ENCODE measurements at regions not wholly inside any gene's neighbourhood (a gene's known extent, or its start where the extent isn't known, plus 50 kb on each side); places are given as distances from the start of the nearest gene placed in this dataset.
"Not testable (repeated sequence)": the region's sequence is repeated elsewhere in the genome, so short reads cannot be mapped to it uniquely, and the experiment has no call there.

- Histone ChIP-seq H3K4me1 (replicated peaks in 1 of 2) (peaks cover 3 to 10% of the 10 kb centered on the region in 2 donors), H3K4me3 (no peak overlapping the region), H3K27ac (no peak overlapping the region)
- in situ Hi-C loops (cut with MboI; ENCODE audit: low pct_unique_long_range_greater_than_20kb in 2 of 9, low sequenced_read_pairs in 9 of 9, unreplicated experiment in 9 of 9): no loop called here
- ATAC-seq (replicated peaks in 6 of 8): no peak
- WGBS, 10 experiments: 29 to 83% (median 70%) methylated on average over 1 to 5 of the region's 5 CpGs; no CpG with 5 or more reads in 1 of the 10 experiments
Measured at GRCh38 chr3:73187328-73187727, 125.9 kb downstream of the EBLN2 start.

- in situ Hi-C loops (cut with MboI; ENCODE audit: low pct_unique_long_range_greater_than_20kb in 2 of 9, low sequenced_read_pairs in 9 of 9, unreplicated experiment in 9 of 9): no loop called here
- H3K27ac ChIP-seq: no peak overlapping the region
- H3K4me3 ChIP-seq: no peak overlapping the region
- H3K4me1 ChIP-seq (replicated peaks in 1 of 2): peaks cover 3 to 10% of the 10 kb centered on the region in 2 donors
- ATAC-seq (replicated peaks in 6 of 8): peak in 4 of 8 experiments; percentile 38 to 84 (median 72)
Measured at GRCh38 chr3:73188707-73189106, 127.2 kb downstream of the EBLN2 start.

- Histone ChIP-seq H3K4me1 (replicated peaks in 1 of 2) (peaks cover 6 to 15% of the 10 kb centered on the region in 2 donors), H3K27ac (no peak overlapping the region), H3K4me3 (no peak overlapping the region)
- 62 to 100% (median 85%) methylated on average over 2 to 7 of the region's 7 CpGs; no CpG with 5 or more reads in 1 of the 10 experiments for WGBS, 10 experiments
- peak in 1 of 8 experiments; percentile 71 for ATAC-seq (replicated peaks in 6 of 8)
- in situ Hi-C loops (cut with MboI; ENCODE audit: low pct_unique_long_range_greater_than_20kb in 2 of 9, low sequenced_read_pairs in 9 of 9, unreplicated experiment in 9 of 9): no loop called here
Measured at GRCh38 chr3:73192036-73192738, 130.7 kb downstream of the EBLN2 start.

GRCh38 chr3:73193943-73194342, 132.5 kb downstream of the EBLN2 start:
- 93% methylated on average over 2 to 3 of the region's 5 CpGs; no CpG with 5 or more reads in 8 of the 10 experiments for WGBS, 10 experiments
- peaks cover 12 to 20% of the 10 kb centered on the region in 2 donors for H3K4me1 ChIP-seq (replicated peaks in 1 of 2)
- H3K27ac ChIP-seq; ATAC-seq (replicated peaks in 6 of 8); H3K4me3 ChIP-seq; in situ Hi-C loops (cut with MboI; ENCODE audit: low pct_unique_long_range_greater_than_20kb in 2 of 9, low sequenced_read_pairs in 9 of 9, unreplicated experiment in 9 of 9): not testable (repeated sequence)

GRCh38 chr3:73197187-73197586, 135.7 kb downstream of the EBLN2 start:
- in situ Hi-C loops (cut with MboI; ENCODE audit: low pct_unique_long_range_greater_than_20kb in 2 of 9, low sequenced_read_pairs in 9 of 9, unreplicated experiment in 9 of 9): no loop called here
- peaks cover 29 to 33% of the 10 kb centered on the region in 2 donors for H3K4me1 ChIP-seq (replicated peaks in 1 of 2)
- H3K4me3 ChIP-seq: no peak overlapping the region
- ATAC-seq (replicated peaks in 6 of 8): peak in 5 of 8 experiments; percentile 47 to 88 (median 81)
- 72 to 100% (median 83%) methylated on average over 1 to 4 of the region's 5 CpGs; no CpG with 5 or more reads in 3 of the 10 experiments for WGBS, 10 experiments
- no peak overlapping the region for H3K27ac ChIP-seq

GRCh38 chr3:73203101-73203500, 141.6 kb downstream of the EBLN2 start:
- H3K4me1 ChIP-seq (replicated peaks in 1 of 2): peaks cover 17 to 45% of the 10 kb centered on the region in 2 donors
- H3K27ac ChIP-seq: no peak overlapping the region
- WGBS, 10 experiments: 0 to 90% (median 77%) methylated on average over 1 to 2 of the region's 2 CpGs; no CpG with 5 or more reads in 4 of the 10 experiments
- no peak overlapping the region for H3K4me3 ChIP-seq
- no peak for ATAC-seq (replicated peaks in 6 of 8)
- in situ Hi-C loops (cut with MboI; ENCODE audit: low pct_unique_long_range_greater_than_20kb in 2 of 9, low sequenced_read_pairs in 9 of 9, unreplicated experiment in 9 of 9): no loop called here

- H3K4me3 ChIP-seq: no peak overlapping the region
- WGBS, 10 experiments: 52 to 100% (median 90%) methylated on average over 1 to 3 of the region's 3 CpGs; no CpG with 5 or more reads in 3 of the 10 experiments
- H3K27ac ChIP-seq: no peak overlapping the region
- peaks cover 16 to 45% of the 10 kb centered on the region in 2 donors for H3K4me1 ChIP-seq (replicated peaks in 1 of 2)
- no peak for ATAC-seq (replicated peaks in 6 of 8)
- in situ Hi-C loops (cut with MboI; ENCODE audit: low pct_unique_long_range_greater_than_20kb in 2 of 9, low sequenced_read_pairs in 9 of 9, unreplicated experiment in 9 of 9): no loop called here
Measured at GRCh38 chr3:73203633-73204032, 142.2 kb downstream of the EBLN2 start.

- no peak overlapping the region for H3K27ac ChIP-seq
- H3K4me3 ChIP-seq: no peak overlapping the region
- in situ Hi-C loops (cut with MboI; ENCODE audit: low pct_unique_long_range_greater_than_20kb in 2 of 9, low sequenced_read_pairs in 9 of 9, unreplicated experiment in 9 of 9): no loop called here
- ATAC-seq (replicated peaks in 6 of 8): no peak
- peaks cover 16 to 34% of the 10 kb centered on the region in 2 donors for H3K4me1 ChIP-seq (replicated peaks in 1 of 2)
Measured at GRCh38 chr3:73204841-73205240, 143.4 kb downstream of the EBLN2 start.

- ATAC-seq (replicated peaks in 6 of 8): peak in 5 of 8 experiments; percentile 16 to 73 (median 70)
- Histone ChIP-seq H3K4me3 (no peak overlapping the region), H3K27ac (no peak overlapping the region), H3K4me1 (replicated peaks in 1 of 2) (peaks cover 11 to 29% of the 10 kb centered on the region in 2 donors)
- WGBS, 10 experiments: 63 to 100% (median 72%) methylated on average over 1 to 5 of the region's 5 CpGs; no CpG with 5 or more reads in 2 of the 10 experiments
- in situ Hi-C loops (cut with MboI; ENCODE audit: low pct_unique_long_range_greater_than_20kb in 2 of 9, low sequenced_read_pairs in 9 of 9, unreplicated experiment in 9 of 9): no loop called here
Measured at GRCh38 chr3:73206030-73206429, 144.6 kb downstream of the EBLN2 start.

GRCh38 chr3:73207946-73208440, 146.5 kb downstream of the EBLN2 start:
- Histone ChIP-seq H3K4me3 (no peak overlapping the region), H3K27ac (no peak overlapping the region), H3K4me1 (replicated peaks in 1 of 2) (peaks cover 8 to 29% of the 10 kb centered on the region in 2 donors)
- in situ Hi-C loops (cut with MboI; ENCODE audit: low pct_unique_long_range_greater_than_20kb in 2 of 9, low sequenced_read_pairs in 9 of 9, unreplicated experiment in 9 of 9): no loop called here
- 0 to 83% (median 65%) methylated on average over 1 to 3 of the region's 3 CpGs; no CpG with 5 or more reads in 1 of the 10 experiments for WGBS, 10 experiments
- no peak for ATAC-seq (replicated peaks in 6 of 8)

- Histone ChIP-seq H3K27ac (no peak overlapping the region), H3K4me1 (replicated peaks in 1 of 2) (peaks cover 8 to 31% of the 10 kb centered on the region in 2 donors), H3K4me3 (no peak overlapping the region)
- in situ Hi-C loops (cut with MboI; ENCODE audit: low pct_unique_long_range_greater_than_20kb in 2 of 9, low sequenced_read_pairs in 9 of 9, unreplicated experiment in 9 of 9): no loop called here
- 80 to 100% (median 91%) methylated on average over 1 to 3 of the region's 3 CpGs; no CpG with 5 or more reads in 5 of the 10 experiments for WGBS, 10 experiments
- no peak for ATAC-seq (replicated peaks in 6 of 8)
Measured at GRCh38 chr3:73210759-73211158, 149.3 kb downstream of the EBLN2 start.

- Histone ChIP-seq H3K27ac (no peak overlapping the region), H3K4me1 (replicated peaks in 1 of 2) (peaks cover 6 to 18% of the 10 kb centered on the region in 2 donors), H3K4me3 (no peak overlapping the region)
- WGBS, 10 experiments: 19 to 96% (median 86%) methylated on average over 3 of the region's 3 CpGs; no CpG with 5 or more reads in 1 of the 10 experiments
- in situ Hi-C loops (cut with MboI; ENCODE audit: low pct_unique_long_range_greater_than_20kb in 2 of 9, low sequenced_read_pairs in 9 of 9, unreplicated experiment in 9 of 9): no loop called here
- no peak for ATAC-seq (replicated peaks in 6 of 8)
Measured at GRCh38 chr3:73212683-73213082, 151.2 kb downstream of the EBLN2 start.

- Histone ChIP-seq H3K4me1 (replicated peaks in 1 of 2) (peaks cover 6 to 13% of the 10 kb centered on the region in 2 donors), H3K27ac (no peak overlapping the region), H3K4me3 (no peak overlapping the region)
- ATAC-seq (replicated peaks in 6 of 8): no peak
- in situ Hi-C loops (cut with MboI; ENCODE audit: low pct_unique_long_range_greater_than_20kb in 2 of 9, low sequenced_read_pairs in 9 of 9, unreplicated experiment in 9 of 9): no loop called here
- WGBS, 10 experiments: 0 to 100% (median 86%) methylated on average over 1 of the region's 1 CpG; no CpG with 5 or more reads in 3 of the 10 experiments
Measured at GRCh38 chr3:73213896-73214295, 152.4 kb downstream of the EBLN2 start.
